NT2/D1 (cell line): ENCODE measurements at regions not wholly inside any gene's neighbourhood (a gene's known extent, or its start where the extent isn't known, plus 50 kb on each side); places are given as distances from the start of the nearest gene placed in this dataset.

Experiments used
- SUZ12 ChIP-seq: IDR thresholded peaks from 2 replicates; pipeline ENCODE4 v1.6.1; 2011; ENCODE audit not compliant: insufficient read length, insufficient read depth; ENCODE audit errors: extremely low read depth
- YY1 ChIP-seq: IDR thresholded peaks from 2 replicates; pipeline ENCODE4 v1.6.1; 2011; ENCODE audit not compliant: insufficient read length, insufficient read depth
- ZNF274 ChIP-seq: IDR thresholded peaks from 2 replicates; pipeline ENCODE4 v1.6.1; 2011; ENCODE audit warnings: mild to moderate bottlenecking, low read depth, low read length

DNA sequence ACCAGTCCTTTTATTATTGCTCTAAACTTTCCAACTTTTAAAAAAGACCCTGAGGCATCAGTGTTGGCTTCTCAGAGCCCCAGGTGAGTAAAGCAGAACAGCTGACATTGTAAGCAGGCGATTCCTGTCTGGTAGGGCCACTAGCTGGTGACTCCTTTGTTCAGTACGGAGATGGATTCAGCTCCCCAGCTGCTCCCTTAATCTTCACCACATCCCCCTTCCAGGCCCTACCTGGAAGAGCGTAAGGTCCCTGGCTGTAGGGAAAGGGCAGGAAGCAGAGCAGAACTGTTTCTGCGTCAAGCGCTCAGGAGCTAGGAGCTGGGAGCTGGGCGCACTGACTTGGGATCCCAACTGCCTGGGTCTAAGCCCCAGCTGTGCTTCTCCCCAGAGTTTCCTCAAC is 203.7 kb upstream of the TAS2R1 start:
- no peak for TF ChIP-seq SUZ12
- no peak for TF ChIP-seq YY1
- no peak for TF ChIP-seq ZNF274
